H9 (cell line): ENCODE measurements at regions not wholly inside any gene's neighbourhood (a gene's known extent, or its start where the extent isn't known, plus 50 kb on each side); places are given as distances from the start of the nearest gene placed in this dataset.

Source experiments
- DNase-seq: peaks from one replicate; pipeline ENCODE4 v3.0.0-alpha.2; 2017
- H2AFZ ChIP-seq: one replicate; pipeline ENCODE4 v1.6.1; 2013; ENCODE audit warnings: mild to moderate bottlenecking, low read length, control low read depth, moderate library complexity
- H2AK5ac ChIP-seq: 2 replicates; pipeline ENCODE4 v1.6.1; 2013; ENCODE audit warnings: low read length, control low read depth, mixed read lengths; ENCODE audit not compliant: insufficient read length
- H2BK120ac ChIP-seq: one replicate; pipeline ENCODE4 v1.6.1; 2013; ENCODE audit warnings: low read depth, mild to moderate bottlenecking, low read length, control low read depth, inconsistent platforms; ENCODE audit not compliant: poor library complexity, severe bottlenecking
- H2BK12ac ChIP-seq: 2 replicates; pipeline ENCODE4 v1.6.1; 2013; ENCODE audit warnings: low read length, control low read depth, mixed read lengths, low read depth; ENCODE audit not compliant: insufficient read length
- H2BK15ac ChIP-seq: 2 replicates; pipeline ENCODE4 v1.6.1; 2013; ENCODE audit warnings: low read depth, low read length, control low read depth
- H2BK20ac ChIP-seq: one replicate; pipeline ENCODE4 v1.6.1; 2013; ENCODE audit warnings: low read depth, mild to moderate bottlenecking, low read length, control low read depth, inconsistent platforms; ENCODE audit not compliant: poor library complexity, severe bottlenecking
- H2BK5ac ChIP-seq: 2 replicates; pipeline ENCODE4 v1.6.1; 2013; ENCODE audit warnings: low read length, control low read depth, mixed read lengths; ENCODE audit not compliant: insufficient read length
- H3K14ac ChIP-seq: 2 replicates; pipeline ENCODE4 v1.6.1; 2013; ENCODE audit warnings: low read length, control low read depth; ENCODE audit not compliant: insufficient read depth
- H3K18ac ChIP-seq: 2 replicates; pipeline ENCODE4 v1.6.1; 2013; ENCODE audit warnings: low read depth, mild to moderate bottlenecking, mixed read lengths, low read length, control low read depth; ENCODE audit not compliant: insufficient read length
- H3K23ac ChIP-seq: 2 replicates; pipeline ENCODE4 v1.6.1; 2013; ENCODE audit warnings: low read length, control low read depth, mixed read lengths, low read depth; ENCODE audit not compliant: insufficient read length
- H3K23me2 ChIP-seq: 2 replicates; pipeline ENCODE4 v1.6.1; 2013; ENCODE audit warnings: low read depth, mild to moderate bottlenecking, mixed read lengths, low read length, control low read depth; ENCODE audit not compliant: insufficient read length, poor library complexity, severe bottlenecking
- H3K27ac ChIP-seq: 2 replicates; pipeline ENCODE4 v1.5.1; 2013; ENCODE audit warnings: low read length, control low read depth, mixed read lengths, low read depth; ENCODE audit not compliant: insufficient read length
- H3K27me3 ChIP-seq: 2 replicates; pipeline ENCODE4 v1.6.1; 2013; ENCODE audit warnings: low read length, control low read depth, inconsistent platforms; ENCODE audit not compliant: insufficient read depth
- H3K4ac ChIP-seq: 2 replicates; pipeline ENCODE4 v1.6.1; 2013; ENCODE audit warnings: low read depth, mild to moderate bottlenecking, control low read depth, inconsistent platforms, low read length, moderate library complexity
- H3K4me1 ChIP-seq: 2 replicates; pipeline ENCODE4 v1.6.1; 2013; ENCODE audit warnings: low read length, control low read depth, inconsistent platforms; ENCODE audit not compliant: insufficient read depth
- H3K4me2 ChIP-seq: 2 replicates; pipeline ENCODE4 v1.6.1; 2013; ENCODE audit warnings: low read length, control low read depth, mixed read lengths; ENCODE audit not compliant: insufficient read length, insufficient read depth
- H3K56ac ChIP-seq: 2 replicates; pipeline ENCODE4 v1.6.1; 2013; ENCODE audit warnings: low read depth, mild to moderate bottlenecking, mixed read lengths, low read length, control low read depth; ENCODE audit not compliant: insufficient read length
- H3K79me1 ChIP-seq: 2 replicates; pipeline ENCODE4 v1.6.1; 2013; ENCODE audit warnings: low read depth, mild to moderate bottlenecking, moderate library complexity, low read length, control low read depth, inconsistent platforms; ENCODE audit not compliant: insufficient read depth, poor library complexity, severe bottlenecking
- H3K79me2 ChIP-seq: 2 replicates; pipeline ENCODE4 v1.6.1; 2013; ENCODE audit warnings: low read length, control low read depth, inconsistent platforms; ENCODE audit not compliant: insufficient read depth
- H3K9ac ChIP-seq: 2 replicates; pipeline ENCODE4 v1.6.1; 2013; ENCODE audit warnings: low read length, control low read depth, mixed read lengths; ENCODE audit not compliant: insufficient read length; ENCODE audit errors: extremely low read depth
- H3K9me3 ChIP-seq: one replicate; pipeline ENCODE4 v1.6.1; 2013; ENCODE audit warnings: low read depth, low read length, inconsistent platforms; ENCODE audit not compliant: control insufficient read depth
- H3T11ph ChIP-seq: one replicate; pipeline ENCODE4 v1.6.1; 2013; ENCODE audit warnings: mild to moderate bottlenecking, low read length, control low read depth, inconsistent platforms
- H4K20me1 ChIP-seq: one replicate; pipeline ENCODE4 v1.6.1; 2013; ENCODE audit not compliant: control insufficient read depth, insufficient read length, insufficient read depth
- H4K5ac ChIP-seq: 2 replicates; pipeline ENCODE4 v1.6.1; 2013; ENCODE audit warnings: low read depth, mild to moderate bottlenecking, mixed read lengths, low read length, control low read depth; ENCODE audit not compliant: insufficient read length
- H4K8ac ChIP-seq: replicated peaks from 2 replicates; pipeline ENCODE4 v1.6.1; 2013; ENCODE audit warnings: low read length, control low read depth, mixed read lengths, low read depth; ENCODE audit not compliant: insufficient read length
- H4K91ac ChIP-seq: 2 replicates; pipeline ENCODE4 v1.6.1; 2013; ENCODE audit warnings: low read depth, mild to moderate bottlenecking, moderate library complexity, mixed read lengths, low read length, control low read depth; ENCODE audit not compliant: insufficient read length
- H3K27ac Mint-ChIP-seq, 3 experiments: 2 replicates in 2 of 3; 3 replicates in 1 of 3; pipeline ENCODE4 v1.8.0; 2020 to 2021; ENCODE audit warnings: mixed read lengths in 3 of 3, mild to moderate bottlenecking in 1 of 3, moderate library complexity in 1 of 3
- H3K27me3 Mint-ChIP-seq: 2 replicates; pipeline ENCODE4 v1.8.0; 2021; ENCODE audit warnings: low read depth, mild to moderate bottlenecking, moderate library complexity, mixed read lengths
- H3K36me3 Mint-ChIP-seq, 3 experiments: 2 replicates in 2 of 3; 3 replicates in 1 of 3; pipeline ENCODE4 v1.8.0; 2020 to 2021; ENCODE audit warnings: low read depth in 3 of 3, mixed read lengths in 3 of 3; ENCODE audit not compliant: insufficient read depth in 1 of 3
- H3K4me1 Mint-ChIP-seq, 2 experiments: 2 replicates each; pipeline ENCODE4 v1.8.0; 2020; ENCODE audit warnings: mixed read lengths in 2 of 2
- H3K4me3 Mint-ChIP-seq, 2 experiments: 2 replicates in 1 of 2; 3 replicates in 1 of 2; pipeline ENCODE4 v1.8.0; 2020 to 2021; ENCODE audit warnings: mild to moderate bottlenecking in 2 of 2, mixed read lengths in 2 of 2, moderate library complexity in 1 of 2
- H3K9me3 Mint-ChIP-seq, 2 experiments: 2 replicates in 1 of 2; 3 replicates in 1 of 2; pipeline ENCODE4 v1.8.0; 2020; ENCODE audit warnings: mild to moderate bottlenecking in 2 of 2, mixed read lengths in 2 of 2, moderate library complexity in 1 of 2
- WGBS: extraction: QIAGEN DNeasy Blood & Tissue Kit; methylation state at CpG from one replicate; pipeline ENCODE4 v1.1.7; 2013; ENCODE audit warnings: missing lambda C conversion rate, low lambda C conversion rate, mixed read lengths; ENCODE audit not compliant: insufficient read length; ENCODE audit errors: extremely low coverage; 5-methylcytosine and 5-hydroxymethylcytosine counted together
- TF ChIP-seq, protein P1 (sequence below): fragments of 200-600 bp; sonication (generic); conservative IDR thresholded peaks from 3 replicates; pipeline ENCODE4 v1.8.0; 2021; ENCODE audit warnings: antibody characterized with exemption, mild to moderate bottlenecking

GRCh38 chr13:81207636-81208035 lies 866.7 kb upstream of the SPRY2 start:
- H3K79me1 ChIP-seq: no peaks in the 10 kb centered on the region
- no peak overlapping the region for H3K9ac ChIP-seq
- H3K23ac ChIP-seq: no peak overlapping the region
- H3T11ph ChIP-seq: no peak overlapping the region
- DNase-seq: no peak
- no CpG with 5 or more reads among the region's 3 CpGs for WGBS
- no peaks in the 10 kb centered on the region for H3K9me3 ChIP-seq
- no peak overlapping the region for H3K18ac ChIP-seq
- no peaks in the 10 kb centered on the region for H4K20me1 ChIP-seq
- TF ChIP-seq, protein P1, sequence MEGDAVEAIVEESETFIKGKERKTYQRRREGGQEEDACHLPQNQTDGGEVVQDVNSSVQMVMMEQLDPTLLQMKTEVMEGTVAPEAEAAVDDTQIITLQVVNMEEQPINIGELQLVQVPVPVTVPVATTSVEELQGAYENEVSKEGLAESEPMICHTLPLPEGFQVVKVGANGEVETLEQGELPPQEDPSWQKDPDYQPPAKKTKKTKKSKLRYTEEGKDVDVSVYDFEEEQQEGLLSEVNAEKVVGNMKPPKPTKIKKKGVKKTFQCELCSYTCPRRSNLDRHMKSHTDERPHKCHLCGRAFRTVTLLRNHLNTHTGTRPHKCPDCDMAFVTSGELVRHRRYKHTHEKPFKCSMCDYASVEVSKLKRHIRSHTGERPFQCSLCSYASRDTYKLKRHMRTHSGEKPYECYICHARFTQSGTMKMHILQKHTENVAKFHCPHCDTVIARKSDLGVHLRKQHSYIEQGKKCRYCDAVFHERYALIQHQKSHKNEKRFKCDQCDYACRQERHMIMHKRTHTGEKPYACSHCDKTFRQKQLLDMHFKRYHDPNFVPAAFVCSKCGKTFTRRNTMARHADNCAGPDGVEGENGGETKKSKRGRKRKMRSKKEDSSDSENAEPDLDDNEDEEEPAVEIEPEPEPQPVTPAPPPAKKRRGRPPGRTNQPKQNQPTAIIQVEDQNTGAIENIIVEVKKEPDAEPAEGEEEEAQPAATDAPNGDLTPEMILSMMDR: no peak
- H3K4me1 Mint-ChIP-seq: no peaks in the 10 kb centered on the region
- no peak overlapping the region for H4K8ac ChIP-seq
- H3K27me3 Mint-ChIP-seq: no peaks in the 10 kb centered on the region; the same call in 1 of the 2 replicates
- H3K27me3 ChIP-seq: no peaks in the 10 kb centered on the region
- no peak overlapping the region for H2BK120ac ChIP-seq
- no peaks in the 10 kb centered on the region for H3K23me2 ChIP-seq
- H2BK20ac ChIP-seq: no peak overlapping the region
- no peak overlapping the region for H2BK5ac ChIP-seq
- no peak overlapping the region for H3K4me2 ChIP-seq
- no peaks in the 10 kb centered on the region for H3K4me1 ChIP-seq
- H3K79me2 ChIP-seq: no peaks in the 10 kb centered on the region
- no peak overlapping the region for H3K27ac ChIP-seq
- H3K14ac ChIP-seq: no peak overlapping the region
- no peak overlapping the region for H4K5ac ChIP-seq
- H3K36me3 Mint-ChIP-seq: no peaks in the 10 kb centered on the region
- no peaks in the 10 kb centered on the region for H3K9me3 Mint-ChIP-seq
- no peak overlapping the region for H4K91ac ChIP-seq
- H3K56ac ChIP-seq: no peak overlapping the region
- H2AK5ac ChIP-seq: no peak overlapping the region
- H2BK15ac ChIP-seq: no peak overlapping the region
- H3K4me3 Mint-ChIP-seq: no peak overlapping the region
- no peak overlapping the region for H3K4ac ChIP-seq
- H3K27ac Mint-ChIP-seq: no peak overlapping the region
- no peak overlapping the region for H2AFZ ChIP-seq
- H2BK12ac ChIP-seq: no peak overlapping the region
